ENCODE measurements at regions not wholly inside any gene's neighbourhood (a gene's known extent, or its start where the extent isn't known, plus 50 kb on each side); places are given as distances from the start of the nearest gene placed in this dataset.

DNA sequence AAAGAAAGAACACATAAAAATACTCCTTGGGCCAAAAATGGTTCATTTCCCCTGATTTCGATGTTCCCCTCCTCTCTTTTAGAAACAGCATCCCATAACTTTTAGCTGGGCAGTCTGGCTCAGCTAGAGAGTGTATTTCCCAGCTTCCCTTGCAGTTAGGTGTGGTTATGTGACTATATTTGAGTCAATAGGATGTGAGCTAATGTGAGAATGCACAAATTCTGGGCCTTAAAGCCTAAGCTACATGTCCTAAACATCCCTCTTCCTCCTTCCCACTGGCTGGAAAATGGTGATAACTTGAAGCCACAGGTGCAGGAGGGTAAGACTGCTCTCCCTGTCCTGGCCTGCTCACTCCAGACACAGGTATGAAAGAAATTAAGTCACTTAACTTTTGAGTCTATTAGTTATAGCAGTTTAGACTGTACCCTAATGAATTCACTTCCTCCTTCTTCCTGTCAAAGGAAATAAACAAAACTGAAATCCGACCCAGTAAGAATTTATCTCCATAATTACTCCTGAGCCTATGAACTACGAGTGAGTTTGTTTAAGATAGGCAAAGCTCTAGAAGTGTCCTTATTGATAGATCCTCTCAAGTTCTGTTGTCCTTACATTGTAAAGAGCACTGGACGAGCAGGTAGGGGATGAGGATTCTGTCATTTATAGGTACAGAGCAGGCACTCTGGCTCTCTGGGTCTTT is 177.6 kb downstream of the MTX2 start:
- H3K27me3 Mint-ChIP-seq = peaks cover 5% of the 10 kb centered on the region
- no peak overlapping the region for H3K4me3 Mint-ChIP-seq
- intact Hi-C loops (cut with micrococcal nuclease) = no loop called here
- H3K27ac Mint-ChIP-seq = no peak overlapping the region
- no peaks in the 10 kb centered on the region for H3K9me3 Mint-ChIP-seq
- no peaks in the 10 kb centered on the region for H3K4me1 Mint-ChIP-seq (ENCODE audit: low read depth)
- no peaks in the 10 kb centered on the region for H3K36me3 Mint-ChIP-seq (ENCODE audit: low read depth)

GRCh38 chr2:176447616-176448015 is 178.4 kb downstream of the MTX2 start:
- no peaks in the 10 kb centered on the region for H3K4me1 Mint-ChIP-seq (ENCODE audit: low read depth)
- H3K27me3 Mint-ChIP-seq = peaks cover 9% of the 10 kb centered on the region
- no peak overlapping the region for H3K4me3 Mint-ChIP-seq
- H3K36me3 Mint-ChIP-seq (ENCODE audit: low read depth) = no peaks in the 10 kb centered on the region
- intact Hi-C loops (cut with micrococcal nuclease) = no loop called here
- no peaks in the 10 kb centered on the region for H3K9me3 Mint-ChIP-seq
- H3K27ac Mint-ChIP-seq = no peak overlapping the region

DNA sequence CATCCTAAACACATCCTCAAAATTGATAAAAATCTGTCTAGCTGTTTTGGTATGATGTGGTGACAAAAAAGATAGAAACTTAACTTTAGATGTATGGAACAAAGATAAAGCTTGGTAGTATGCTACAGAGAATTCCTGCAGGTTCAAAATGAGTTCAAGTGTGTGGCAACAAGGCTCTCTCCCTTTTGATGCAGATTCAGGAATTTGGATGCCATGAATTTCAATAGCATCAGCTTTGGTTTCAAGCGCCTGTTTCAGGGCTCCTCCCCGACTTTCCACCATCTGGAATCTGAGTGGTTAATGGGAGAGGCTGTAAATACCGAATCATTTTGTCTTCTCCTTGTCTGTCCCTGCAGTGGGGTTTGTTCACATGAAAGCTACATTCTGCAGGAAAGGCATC is 180.6 kb downstream of the MTX2 start:
- H3K9me3 Mint-ChIP-seq = no peaks in the 10 kb centered on the region
- H3K27ac Mint-ChIP-seq = no peak overlapping the region
- no peak overlapping the region for H3K4me3 Mint-ChIP-seq
- H3K36me3 Mint-ChIP-seq (ENCODE audit: low read depth) = no peaks in the 10 kb centered on the region
- no peaks in the 10 kb centered on the region for H3K4me1 Mint-ChIP-seq (ENCODE audit: low read depth)
- H3K27me3 Mint-ChIP-seq = peaks cover 14% of the 10 kb centered on the region
- intact Hi-C loops (cut with micrococcal nuclease) = loop anchor here (10.0 kb wide), 1 partner anchor 695 kb away; no protein-coding TSS in a partner anchor

DNA sequence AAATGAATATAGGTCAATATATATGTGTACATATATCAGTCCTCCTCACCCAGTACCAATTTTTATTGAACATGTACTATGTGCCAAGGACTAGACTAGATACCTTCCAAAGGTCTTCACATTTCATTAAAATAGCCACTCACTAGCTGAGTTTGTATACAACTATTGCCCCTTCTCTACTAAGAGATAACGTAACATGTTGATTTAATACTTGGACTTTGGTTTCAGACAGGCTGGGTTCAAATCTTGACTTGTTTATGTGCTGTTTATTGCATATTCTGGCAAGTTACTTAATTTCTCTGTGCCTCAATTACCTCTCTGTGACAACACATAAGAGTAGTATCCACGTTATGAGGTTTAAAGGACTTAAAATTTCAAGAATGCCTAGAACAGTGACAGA is 184.5 kb downstream of the MTX2 start:
- Mint-ChIP-seq H3K27me3 (peaks cover 22% of the 10 kb centered on the region), H3K4me1 (ENCODE audit: low read depth) (no peaks in the 10 kb centered on the region), H3K27ac (no peak overlapping the region), H3K9me3 (no peaks in the 10 kb centered on the region), H3K4me3 (no peak overlapping the region), H3K36me3 (ENCODE audit: low read depth) (no peaks in the 10 kb centered on the region)
- intact Hi-C loops (cut with micrococcal nuclease) = loop anchor here (10.0 kb wide), 1 partner anchor 691 kb away; no protein-coding TSS in a partner anchor

DNA sequence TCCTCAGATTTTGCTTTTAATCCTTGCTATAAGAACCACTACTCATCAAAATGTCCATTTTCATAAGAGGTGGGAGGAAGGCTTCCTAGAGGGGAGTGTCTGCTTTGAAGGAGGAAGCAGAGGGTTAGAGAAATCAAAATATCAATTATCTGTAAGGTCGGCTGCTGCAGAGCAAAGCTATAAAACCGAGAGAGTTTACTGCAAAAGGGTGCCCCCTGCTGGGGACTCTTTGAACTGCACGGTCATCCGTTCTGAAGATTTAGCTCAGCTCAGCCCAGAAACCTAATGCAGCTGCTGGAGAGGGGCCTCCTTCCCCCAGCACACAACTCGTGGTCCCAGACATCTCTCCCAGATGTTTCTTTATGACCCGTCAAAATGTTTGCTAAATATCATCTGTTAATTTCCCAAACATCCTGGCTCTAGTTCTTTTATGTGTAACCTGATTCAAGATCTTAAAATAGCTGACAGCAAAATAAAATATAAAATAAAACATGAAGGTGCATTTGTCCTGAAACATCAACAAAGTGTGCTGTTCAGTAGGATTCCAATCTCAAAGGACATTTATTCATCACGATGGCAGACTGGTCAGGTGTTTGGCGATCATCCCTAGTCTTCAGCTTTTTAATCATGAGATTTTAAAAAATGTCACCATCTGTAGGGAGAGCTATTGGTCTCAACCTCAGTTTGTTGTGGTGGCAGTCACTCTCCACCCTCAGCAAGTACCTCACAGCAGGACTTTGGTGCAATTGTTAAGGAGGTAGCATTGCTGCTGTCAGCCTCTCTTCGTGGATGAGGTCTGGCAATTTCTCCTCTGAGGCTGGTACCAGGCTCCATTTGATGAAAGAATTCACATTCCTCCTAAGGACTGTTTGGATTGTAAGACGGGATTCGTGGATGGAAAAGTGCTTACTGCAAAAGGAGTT is 185.9 kb downstream of the MTX2 start:
- intact Hi-C loops (cut with micrococcal nuclease) = loop anchor here (1.0 to 10.0 kb wide), 4 partner anchors 182 to 690 kb away; no protein-coding TSS in a partner anchor
- H3K27me3 Mint-ChIP-seq = peaks cover 21% of the 10 kb centered on the region
- no peak overlapping the region for H3K27ac Mint-ChIP-seq

DNA sequence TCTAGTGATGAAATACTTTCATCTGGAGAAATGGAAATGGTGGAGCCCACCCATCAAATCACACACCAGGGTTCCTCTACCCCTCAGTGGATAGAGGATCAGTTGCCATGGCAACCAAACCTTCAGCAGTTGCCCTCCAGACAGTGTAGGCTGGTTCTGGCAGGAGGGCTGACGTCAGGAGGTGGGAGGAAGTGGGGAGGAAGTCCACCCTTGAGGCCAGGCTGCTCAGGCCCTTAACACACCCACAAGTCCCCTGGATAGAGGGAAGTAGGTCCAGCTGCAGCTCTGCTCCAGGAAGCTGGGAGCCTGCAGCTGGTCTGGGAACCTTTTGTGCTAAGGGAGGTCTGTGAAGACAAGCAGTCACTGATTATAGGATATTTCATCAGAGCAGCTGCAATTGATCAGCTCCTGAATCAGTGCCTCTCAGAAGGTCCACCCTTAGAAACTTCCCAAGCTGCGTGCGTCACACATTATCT is 186.6 kb downstream of the MTX2 start:
- Mint-ChIP-seq H3K4me1 (ENCODE audit: low read depth) (no peaks in the 10 kb centered on the region), H3K9me3 (no peaks in the 10 kb centered on the region), H3K4me3 (no peak overlapping the region), H3K36me3 (ENCODE audit: low read depth) (no peaks in the 10 kb centered on the region), H3K27me3 (peaks cover 19% of the 10 kb centered on the region), H3K27ac (no peak overlapping the region)
- intact Hi-C loops (cut with micrococcal nuclease) = loop anchor here (1.0 to 10.0 kb wide), 4 partner anchors 181 to 689 kb away; no protein-coding TSS in a partner anchor

More for the DNA sequence above, 185.9 kb downstream of the MTX2 start:
- Mint-ChIP-seq H3K4me3 (no peak overlapping the region), H3K4me1 (ENCODE audit: low read depth) (no peaks in the 10 kb centered on the region), H3K9me3 (no peaks in the 10 kb centered on the region), H3K36me3 (ENCODE audit: low read depth) (no peaks in the 10 kb centered on the region)

GRCh38 chr2:176457481-176457880 is 188.2 kb downstream of the MTX2 start:
- no peak overlapping the region for H3K4me3 Mint-ChIP-seq
- no peak overlapping the region for H3K27ac Mint-ChIP-seq
- no peaks in the 10 kb centered on the region for H3K4me1 Mint-ChIP-seq (ENCODE audit: low read depth)
- H3K9me3 Mint-ChIP-seq = no peaks in the 10 kb centered on the region
- no peaks in the 10 kb centered on the region for H3K36me3 Mint-ChIP-seq (ENCODE audit: low read depth)
- intact Hi-C loops (cut with micrococcal nuclease) = loop anchor here (5.0 to 10.0 kb wide), 2 partner anchors 180 to 687 kb away; no protein-coding TSS in a partner anchor
- peaks cover 19% of the 10 kb centered on the region for H3K27me3 Mint-ChIP-seq

DNA sequence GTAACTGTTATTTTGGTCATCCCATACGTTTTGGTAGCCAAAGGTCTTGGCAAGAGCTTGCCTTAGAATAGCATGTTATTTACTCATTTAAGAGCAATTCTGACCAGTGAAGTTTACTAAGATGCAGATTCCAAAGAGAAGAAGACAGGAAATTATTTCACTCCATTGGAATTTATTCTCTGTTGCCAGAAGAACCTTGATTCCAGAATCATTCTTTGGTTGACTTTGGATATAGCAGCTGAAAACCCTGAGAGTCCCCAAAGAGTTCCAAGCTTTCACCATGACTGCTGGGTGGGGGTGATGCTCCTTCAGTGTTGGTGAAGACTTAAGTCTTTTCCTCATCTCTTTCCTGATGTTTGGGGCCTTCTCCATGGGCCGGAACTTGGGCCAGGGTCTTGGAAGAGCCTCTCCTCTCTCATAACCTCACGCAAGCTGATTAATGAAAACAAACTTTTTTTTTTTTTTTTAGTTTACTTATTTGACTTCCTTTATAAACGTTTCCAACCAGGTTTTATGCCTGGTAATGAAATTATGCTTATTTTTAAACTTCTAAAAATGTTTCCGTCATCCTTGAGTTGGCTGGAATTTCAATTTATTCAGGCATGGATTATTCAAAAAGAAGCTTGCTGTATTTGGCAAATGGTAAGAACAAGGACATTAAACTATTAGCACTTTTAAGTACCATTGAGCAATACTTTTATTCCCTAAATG is 192.0 kb downstream of the MTX2 start:
- Mint-ChIP-seq H3K36me3 (ENCODE audit: low read depth) (no peaks in the 10 kb centered on the region), H3K4me3 (no peak overlapping the region), H3K9me3 (no peaks in the 10 kb centered on the region), H3K4me1 (ENCODE audit: low read depth) (no peaks in the 10 kb centered on the region), H3K27ac (no peak overlapping the region), H3K27me3 (peaks cover 30% of the 10 kb centered on the region)
- intact Hi-C loops (cut with micrococcal nuclease) = no loop called here

DNA sequence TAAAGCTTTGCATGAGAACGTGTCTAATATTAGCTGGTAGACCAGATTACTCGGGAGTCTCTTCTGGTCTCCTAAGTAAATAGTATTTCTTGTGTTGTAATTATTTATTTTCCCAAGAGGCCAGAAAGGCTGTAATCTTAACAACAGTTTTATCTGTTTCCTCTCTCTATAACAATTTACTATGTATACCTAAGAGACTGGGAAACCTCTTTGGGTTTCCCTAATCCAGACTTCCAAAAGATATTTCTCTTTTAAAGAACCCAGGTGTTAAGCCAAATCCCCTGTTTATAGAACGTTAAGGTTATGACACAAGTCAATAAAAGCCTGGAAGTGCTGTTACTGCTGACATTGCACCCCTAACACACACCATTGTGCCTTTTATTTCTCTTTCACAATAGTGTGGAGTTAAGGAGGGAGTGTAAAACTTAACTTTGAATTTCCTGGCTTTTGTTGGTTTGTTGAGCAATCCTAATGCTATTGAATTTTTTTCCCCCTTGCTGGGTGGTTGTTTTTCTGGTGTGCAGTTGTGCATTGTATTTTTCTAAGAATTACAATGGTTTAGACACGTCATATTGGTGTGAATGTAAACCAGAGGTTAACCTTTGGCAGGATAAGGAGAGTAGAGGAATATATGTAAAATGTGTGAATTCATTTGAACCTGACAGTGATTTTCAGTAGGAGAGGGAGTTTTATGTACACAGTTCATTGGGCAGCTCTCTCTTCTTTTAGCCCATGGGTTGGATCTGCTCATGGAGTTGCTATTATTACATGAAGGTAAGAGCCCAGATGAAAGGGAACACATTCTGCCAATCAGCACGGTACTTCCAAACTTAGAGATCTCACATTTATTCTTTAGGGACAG is 192.8 kb downstream of the MTX2 start:
- no peaks in the 10 kb centered on the region for H3K36me3 Mint-ChIP-seq (ENCODE audit: low read depth)
- no peak overlapping the region for H3K4me3 Mint-ChIP-seq
- intact Hi-C loops (cut with micrococcal nuclease) = no loop called here
- no peaks in the 10 kb centered on the region for H3K9me3 Mint-ChIP-seq
- peaks cover 31% of the 10 kb centered on the region for H3K27me3 Mint-ChIP-seq
- H3K27ac Mint-ChIP-seq = no peak overlapping the region
- H3K4me1 Mint-ChIP-seq (ENCODE audit: low read depth) = no peaks in the 10 kb centered on the region

- Mint-ChIP-seq H3K27me3 (peaks cover 26% of the 10 kb centered on the region), H3K4me3 (no peak overlapping the region), H3K9me3 (no peaks in the 10 kb centered on the region), H3K36me3 (ENCODE audit: low read depth) (no peaks in the 10 kb centered on the region), H3K27ac (no peak overlapping the region), H3K4me1 (ENCODE audit: low read depth) (no peaks in the 10 kb centered on the region)
- intact Hi-C loops (cut with micrococcal nuclease) = no loop called here
Measured at GRCh38 chr2:176463546-176463945, 194.3 kb downstream of the MTX2 start.

GRCh38 chr2:176464886-176465564 is 195.8 kb downstream of the MTX2 start:
- no peak overlapping the region for H3K27ac Mint-ChIP-seq
- no peaks in the 10 kb centered on the region for H3K36me3 Mint-ChIP-seq (ENCODE audit: low read depth)
- H3K9me3 Mint-ChIP-seq = no peaks in the 10 kb centered on the region
- intact Hi-C loops (cut with micrococcal nuclease) = no loop called here
- peaks cover 28% of the 10 kb centered on the region for H3K27me3 Mint-ChIP-seq
- H3K4me1 Mint-ChIP-seq (ENCODE audit: low read depth) = no peaks in the 10 kb centered on the region
- H3K4me3 Mint-ChIP-seq = no peak overlapping the region

DNA sequence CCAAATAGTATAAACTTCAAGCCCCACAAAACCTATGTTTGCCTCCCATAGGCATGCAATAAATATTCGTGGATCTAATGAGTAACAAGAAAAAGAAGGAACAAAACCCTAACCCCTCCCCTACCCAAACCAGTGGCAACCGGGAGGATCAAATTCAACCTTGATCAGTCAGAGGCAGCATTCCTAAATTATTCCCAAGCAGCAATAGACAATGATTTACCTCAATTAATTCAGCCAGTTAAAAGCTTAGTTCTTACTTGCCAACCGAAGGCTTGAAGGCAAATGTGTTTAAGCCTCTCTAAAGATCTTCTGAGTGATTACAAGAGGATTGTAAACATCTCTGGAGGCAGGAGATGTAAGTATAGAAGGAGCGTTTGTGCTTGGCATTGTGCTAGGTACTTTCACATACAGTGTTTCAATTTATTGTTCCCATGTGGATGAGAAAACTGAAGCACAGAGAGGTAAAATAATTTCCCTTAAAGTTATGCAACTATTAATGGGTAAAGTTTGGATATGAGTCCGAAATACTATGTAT is 197.7 kb downstream of the MTX2 start:
- H3K36me3 Mint-ChIP-seq (ENCODE audit: low read depth) = no peaks in the 10 kb centered on the region
- intact Hi-C loops (cut with micrococcal nuclease) = no loop called here
- no peak overlapping the region for H3K4me3 Mint-ChIP-seq
- H3K4me1 Mint-ChIP-seq (ENCODE audit: low read depth) = no peaks in the 10 kb centered on the region
- peaks cover 30% of the 10 kb centered on the region for H3K27me3 Mint-ChIP-seq
- H3K27ac Mint-ChIP-seq = no peak overlapping the region
- no peaks in the 10 kb centered on the region for H3K9me3 Mint-ChIP-seq

Data from dendritic cell treated with granulocyte-macrophage colony-stimulating factor and Interleukin-4, amounts not matched to agents 40 ng/mL and 50 ng/mL, for 4 days (primary cell).